ENCODE measurements at regions not wholly inside any gene's neighbourhood (a gene's known extent, or its start where the extent isn't known, plus 50 kb on each side); places are given as distances from the start of the nearest gene placed in this dataset.

- no peak for DNase-seq
Measured at GRCh38 chr2:228700638-228701037, 519.2 kb upstream of the SPHKAP start.

DNA sequence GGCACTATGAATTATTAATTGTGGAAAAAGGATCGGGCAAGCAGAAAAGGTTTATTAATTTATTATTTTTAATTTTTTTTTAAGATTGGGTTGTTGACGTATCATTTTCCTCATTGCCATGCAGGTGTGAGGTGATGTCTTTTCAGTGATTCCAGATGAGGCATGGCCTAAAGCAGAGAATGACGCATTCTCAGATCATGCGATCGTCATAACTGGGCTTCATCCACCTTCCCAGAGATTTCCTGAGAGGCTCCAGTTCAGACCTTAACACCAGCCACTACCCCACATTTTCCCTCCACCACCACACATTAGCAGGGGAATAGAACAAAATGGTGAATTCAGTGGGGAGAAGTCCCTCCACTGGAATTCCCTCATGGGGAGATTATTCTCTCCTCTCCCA lies 518.4 kb upstream of the SPHKAP start:
- no peak for DNase-seq

- no peak for DNase-seq
Measured at GRCh38 chr2:228699400-228699799, 517.9 kb upstream of the SPHKAP start.

DNA sequence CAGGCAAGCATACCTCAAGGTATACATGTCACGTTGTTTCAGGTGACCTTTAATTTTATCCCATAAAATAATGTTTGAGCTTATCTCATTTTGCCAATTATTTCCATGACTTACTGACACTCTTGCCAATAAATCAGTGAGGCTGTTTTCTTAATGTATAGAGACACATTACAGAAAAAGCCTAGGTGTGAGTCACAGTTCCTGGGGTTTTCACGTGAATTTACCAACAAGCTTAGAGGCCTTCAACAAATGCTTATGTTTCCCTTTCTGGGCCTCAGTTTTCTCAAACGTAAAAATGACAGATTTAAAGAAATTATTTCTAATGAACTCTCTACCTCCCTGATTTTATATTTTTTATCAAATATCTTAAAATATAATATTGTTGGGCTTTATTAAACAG lies 517.5 kb upstream of the SPHKAP start:
- DNase-seq, result no peak

GRCh38 chr2:228697456-228697855 lies 516.0 kb upstream of the SPHKAP start:
- no peak for DNase-seq

- no peak for DNase-seq
Measured at GRCh38 chr2:228690681-228691080, 509.2 kb upstream of the SPHKAP start.

DNA sequence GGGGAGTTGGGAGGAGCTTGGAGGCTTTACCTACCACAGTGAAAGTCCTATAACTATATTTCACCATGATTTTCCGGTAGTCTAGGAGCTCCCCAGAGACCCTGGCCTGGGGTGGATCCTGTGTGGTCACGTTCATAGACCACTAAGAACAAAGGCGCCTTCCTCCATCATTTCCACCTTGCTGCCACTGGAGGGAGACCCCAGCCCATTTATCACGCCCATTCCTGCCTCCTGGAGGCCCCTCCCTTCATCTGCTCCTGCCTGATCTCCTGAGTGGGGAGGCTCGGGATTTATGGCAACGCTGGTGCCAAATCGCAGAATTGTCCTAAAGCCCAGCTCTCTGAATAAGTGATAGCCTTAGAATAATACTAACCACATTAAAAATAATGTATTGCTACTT lies 507.6 kb upstream of the SPHKAP start:
- DNase-seq, result no peak

DNA sequence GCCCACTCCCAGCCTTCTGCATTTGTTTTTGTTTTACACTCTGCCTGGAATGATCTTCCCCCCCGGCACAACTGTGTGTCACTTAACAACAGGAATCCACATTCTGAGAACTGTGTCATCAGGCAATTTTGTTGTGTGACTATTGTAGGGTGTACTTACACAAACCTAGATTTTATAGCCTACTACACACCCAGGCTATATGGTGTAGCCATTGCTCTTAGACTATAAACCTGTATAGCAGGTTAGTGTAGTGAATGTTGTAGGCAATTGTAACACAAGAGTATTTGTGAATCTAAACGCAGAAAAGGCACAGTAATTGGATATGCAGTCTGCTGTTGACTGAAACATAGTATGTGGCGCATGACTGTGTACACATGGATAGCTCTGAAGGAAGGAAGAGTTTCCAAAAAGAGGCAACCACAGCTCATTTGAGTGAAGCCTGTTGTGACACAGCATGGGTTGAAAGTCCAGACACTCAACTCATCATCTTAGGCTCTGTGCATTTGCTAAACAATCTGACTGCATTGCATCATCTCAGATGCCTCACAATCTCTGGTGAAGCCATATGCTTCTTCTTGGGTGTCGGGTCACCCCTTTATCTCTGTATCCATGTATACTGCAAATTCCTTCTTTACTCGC lies 506.6 kb upstream of the SPHKAP start:
- DNase-seq, result no peak

- no peak for DNase-seq
Measured at GRCh38 chr2:228681979-228682378, 500.5 kb upstream of the SPHKAP start.

GRCh38 chr2:228681426-228681825 lies 499.9 kb upstream of the SPHKAP start:
- no peak for DNase-seq

- no peak for DNase-seq
Measured at GRCh38 chr2:228678110-228678509, 496.6 kb upstream of the SPHKAP start.

GRCh38 chr2:228675646-228676045 lies 494.2 kb upstream of the SPHKAP start:
- no peak for DNase-seq

- DNase-seq, result no peak
Measured at GRCh38 chr2:228675091-228675490, 493.6 kb upstream of the SPHKAP start.

DNA sequence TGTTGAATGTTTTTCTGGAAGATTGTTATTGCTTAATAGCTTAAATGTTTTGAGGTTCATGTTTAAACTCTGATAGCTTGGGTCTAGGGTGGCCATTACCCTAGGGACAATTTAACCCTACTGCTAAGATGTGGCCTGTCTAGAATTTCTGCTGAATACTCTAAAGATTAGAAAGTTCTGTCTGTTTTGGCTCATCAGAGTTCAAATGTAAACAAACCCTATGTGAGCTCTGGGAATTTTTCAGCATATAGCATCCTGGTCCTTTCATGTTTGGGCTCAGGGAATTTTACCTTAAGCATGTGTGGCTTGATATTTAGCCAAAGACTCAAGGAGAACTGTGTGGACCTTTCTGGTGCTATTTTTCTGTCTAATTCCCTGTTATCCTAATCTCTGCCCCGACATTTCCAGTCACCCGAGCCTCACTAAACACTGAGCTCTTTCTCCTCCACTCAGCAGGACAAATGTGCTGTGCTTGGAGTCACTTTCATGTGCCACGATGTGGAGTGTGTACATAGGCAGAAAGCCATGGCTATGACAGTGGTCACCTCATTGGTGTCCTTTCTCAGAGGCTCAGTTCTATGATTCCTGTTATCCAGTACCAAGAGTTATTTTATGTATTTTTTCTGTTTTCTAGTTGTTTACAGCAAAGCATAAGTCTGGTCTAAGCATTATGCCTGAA lies 492.5 kb upstream of the SPHKAP start:
- no peak for DNase-seq

DNA sequence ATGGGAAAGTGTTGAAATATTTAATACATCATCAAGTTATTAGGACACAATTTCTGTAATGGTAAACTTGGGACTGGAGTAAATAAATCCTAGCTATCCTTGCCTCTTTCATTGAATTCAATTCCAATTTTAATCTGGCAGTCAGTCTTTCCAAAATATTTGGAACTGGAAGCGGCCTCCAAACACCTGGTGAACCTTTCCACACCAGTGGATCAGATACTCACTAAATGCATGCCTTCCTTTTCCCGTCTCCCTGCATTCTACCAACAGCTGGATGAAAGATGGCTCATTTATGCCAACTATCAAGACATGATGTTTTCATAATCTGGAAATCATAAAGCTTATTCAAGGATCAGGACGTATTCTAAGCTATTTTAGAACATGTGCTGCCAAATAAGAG lies 488.2 kb upstream of the SPHKAP start:
- DNase-seq, result no peak

DNA sequence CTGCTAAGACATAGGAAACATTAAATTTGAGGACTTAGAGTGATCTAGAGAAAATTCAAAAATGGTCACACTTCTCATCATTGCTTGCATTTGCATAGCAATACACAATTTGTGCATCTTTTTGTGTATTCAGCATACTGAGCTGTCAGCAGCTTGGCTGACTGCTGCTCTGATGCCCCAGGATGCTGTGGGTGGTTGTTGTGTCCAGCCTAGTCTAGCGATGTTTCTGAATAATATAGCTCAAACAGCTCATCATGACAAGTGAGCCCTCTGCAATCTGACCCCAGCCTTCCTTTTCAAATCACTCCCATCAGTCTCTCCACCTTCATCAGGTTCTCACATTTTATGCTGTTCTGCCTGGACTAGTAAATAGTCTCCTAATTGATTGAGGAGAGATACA lies 483.7 kb upstream of the SPHKAP start:
- no peak for DNase-seq

- no peak for DNase-seq
Measured at GRCh38 chr2:228658998-228659397, 477.5 kb upstream of the SPHKAP start.

GRCh38 chr2:228657807-228658402 lies 476.4 kb upstream of the SPHKAP start:
- no peak for DNase-seq

DNA sequence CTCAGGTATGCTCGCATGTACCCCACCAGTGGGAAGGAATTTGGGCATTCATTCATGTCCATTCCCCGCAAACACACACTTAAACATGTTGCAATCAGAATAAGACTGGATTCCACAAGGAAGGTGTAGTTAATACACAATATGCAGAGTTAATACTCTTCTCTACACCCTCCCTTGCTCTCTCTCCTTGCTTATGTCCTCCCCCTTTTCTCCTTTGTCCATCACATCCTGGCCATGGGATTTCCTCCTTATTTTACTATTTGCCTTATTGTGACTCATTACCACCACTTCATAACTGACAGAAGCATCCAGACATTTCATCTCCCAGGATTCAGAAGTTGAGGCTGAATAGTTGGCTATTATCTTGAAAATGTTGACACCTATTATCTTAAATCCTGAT lies 473.8 kb upstream of the SPHKAP start:
- DNase-seq, result no peak

DNA sequence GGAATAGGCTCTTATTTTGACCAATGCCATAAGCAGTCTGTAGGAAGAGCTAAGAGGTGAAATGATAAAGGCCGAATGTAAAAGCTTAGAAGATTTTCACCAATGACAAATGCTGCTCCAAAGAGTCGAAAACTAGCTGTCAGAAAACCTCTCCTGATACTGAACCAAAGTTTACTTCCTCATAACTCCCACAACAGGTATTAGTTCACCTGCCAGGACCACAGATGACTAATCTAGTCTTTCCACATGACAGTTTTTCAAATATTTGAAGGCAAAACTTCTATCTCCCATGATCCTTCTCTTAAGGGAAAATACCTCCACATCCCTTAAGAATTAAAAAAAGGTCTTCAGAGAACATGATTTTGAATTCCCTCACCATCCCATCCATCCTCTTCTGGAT lies 473.2 kb upstream of the SPHKAP start:
- no peak for DNase-seq

DNA sequence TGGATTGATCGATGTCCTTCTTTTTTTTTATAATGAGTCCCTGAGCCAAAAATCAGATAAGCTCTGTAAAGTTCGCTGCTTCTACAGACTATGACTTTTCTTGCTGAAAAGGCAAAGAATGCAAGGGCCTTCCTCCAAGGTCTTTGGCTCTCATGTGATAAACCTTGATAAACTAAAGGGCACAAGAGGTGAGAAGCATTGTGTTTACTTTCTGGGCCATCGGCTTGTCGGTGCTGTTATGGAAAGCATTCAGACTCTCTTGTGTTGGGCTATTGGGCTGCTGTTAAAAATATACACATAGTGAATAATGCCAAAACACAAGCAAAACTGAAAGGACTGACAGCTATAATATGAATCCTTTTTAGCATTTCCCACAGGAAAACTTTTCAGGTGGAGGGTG lies 472.4 kb upstream of the SPHKAP start:
- no peak for DNase-seq

DNA sequence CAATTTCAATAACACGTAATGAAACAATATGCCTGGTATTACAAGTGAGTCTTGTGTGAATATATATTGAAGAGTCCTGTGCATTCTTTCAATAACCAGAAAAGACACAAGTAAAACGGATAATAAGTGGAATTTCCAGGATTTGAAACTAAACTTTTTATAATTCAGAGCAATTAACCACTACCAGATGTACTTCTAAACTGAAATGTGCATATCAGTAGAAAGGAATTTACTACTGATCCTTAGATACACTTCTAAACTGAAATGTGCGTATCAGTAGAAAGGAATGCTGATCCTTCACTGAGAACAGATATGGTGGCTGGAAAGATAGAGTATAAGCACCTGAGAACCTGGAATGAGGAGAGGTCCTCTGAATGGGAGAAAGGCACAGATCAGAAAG lies 470.9 kb upstream of the SPHKAP start:
- no peak for DNase-seq

- DNase-seq, result no peak
Measured at GRCh38 chr2:228649876-228650275, 468.4 kb upstream of the SPHKAP start.

GRCh38 chr2:228649447-228649846 lies 468.0 kb upstream of the SPHKAP start:
- no peak for DNase-seq

DNA sequence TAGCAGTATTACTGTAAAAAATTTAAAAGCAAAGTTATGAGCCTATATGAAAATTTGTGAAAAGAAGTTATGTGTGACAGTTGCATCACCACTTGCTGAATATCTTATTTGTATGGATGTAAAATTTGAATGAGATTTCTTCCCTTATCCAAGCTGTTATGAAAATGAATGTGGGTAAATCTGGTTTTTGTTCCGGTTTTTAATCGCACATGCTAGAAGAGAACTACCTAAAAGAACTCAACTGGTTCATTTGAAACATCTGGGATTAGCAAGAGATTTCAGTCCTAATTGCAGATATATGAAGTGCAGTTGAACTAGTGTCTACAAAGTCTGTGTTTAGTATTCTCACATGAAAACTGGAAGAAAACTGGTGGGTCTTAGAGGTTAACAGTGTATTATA lies 467.1 kb upstream of the SPHKAP start:
- DNase-seq, result no peak
